HEK293 (cell line): ENCODE measurements at regions not wholly inside any gene's neighbourhood (a gene's known extent, or its start where the extent isn't known, plus 50 kb on each side); places are given as distances from the start of the nearest gene placed in this dataset.

Source experiments
- GLI2 ChIP-seq: fragments of 450-650 bp; formaldehyde crosslinking; IDR thresholded peaks from 2 replicates; pipeline ENCODE4; 2017; ENCODE audit warnings: missing biosample characterization, missing genetic modification characterization, low read depth, borderline replicate concordance
- YY2 ChIP-seq: fragments of 450-650 bp; formaldehyde crosslinking; IDR thresholded peaks from 2 replicates; pipeline ENCODE4 v1.5.1; 2016; ENCODE audit warnings: missing biosample characterization, missing genetic modification characterization
- ZBTB44 ChIP-seq: fragments of 450-650 bp; IDR thresholded peaks from 2 replicates; pipeline ENCODE4 v1.5.1; 2018; ENCODE audit warnings: missing biosample characterization, mild to moderate bottlenecking, missing genetic modification characterization
- ZBTB7A ChIP-seq: fragments of 450-650 bp; formaldehyde crosslinking; IDR thresholded peaks from 2 replicates; pipeline ENCODE4 v1.5.1; 2016; ENCODE audit warnings: low read depth, missing biosample characterization, missing genetic modification characterization
- ZNF2 ChIP-seq: fragments of 450-650 bp; formaldehyde crosslinking; IDR thresholded peaks from 2 replicates; pipeline ENCODE4 v1.5.1; 2016; ENCODE audit warnings: missing biosample characterization, missing genetic modification characterization
- ZNF302 ChIP-seq: fragments of 450-650 bp; formaldehyde crosslinking; IDR thresholded peaks from 2 replicates; pipeline ENCODE4 v1.5.1; 2016; ENCODE audit warnings: missing biosample characterization, missing genetic modification characterization, low read depth
- ZNF530 ChIP-seq: fragments of 450-650 bp; formaldehyde crosslinking; IDR thresholded peaks from 2 replicates; pipeline ENCODE4 v1.5.1; 2016; ENCODE audit warnings: low read depth, missing biosample characterization, missing genetic modification characterization

- TF ChIP-seq ZNF2 (tag by site-specific recombination) = no peak
- TF ChIP-seq ZBTB44 = no peak
- no peak for TF ChIP-seq YY2 (tag by site-specific recombination)
- no peak for TF ChIP-seq GLI2 (tag by site-specific recombination)
- TF ChIP-seq ZNF530 = no peak
- no peak for TF ChIP-seq ZBTB7A (tag by site-specific recombination)
- TF ChIP-seq ZNF302 (tag by site-specific recombination) = no peak
Measured at GRCh38 chr12:58097741-58098140, 156.4 kb downstream of the ATP23 start.
